ENCODE measurements at regions not wholly inside any gene's neighbourhood (a gene's known extent, or its start where the extent isn't known, plus 50 kb on each side); places are given as distances from the start of the nearest gene placed in this dataset.
"Not testable (repeated sequence)": the region's sequence is repeated elsewhere in the genome, so short reads cannot be mapped to it uniquely, and the experiment has no call there.

DNA sequence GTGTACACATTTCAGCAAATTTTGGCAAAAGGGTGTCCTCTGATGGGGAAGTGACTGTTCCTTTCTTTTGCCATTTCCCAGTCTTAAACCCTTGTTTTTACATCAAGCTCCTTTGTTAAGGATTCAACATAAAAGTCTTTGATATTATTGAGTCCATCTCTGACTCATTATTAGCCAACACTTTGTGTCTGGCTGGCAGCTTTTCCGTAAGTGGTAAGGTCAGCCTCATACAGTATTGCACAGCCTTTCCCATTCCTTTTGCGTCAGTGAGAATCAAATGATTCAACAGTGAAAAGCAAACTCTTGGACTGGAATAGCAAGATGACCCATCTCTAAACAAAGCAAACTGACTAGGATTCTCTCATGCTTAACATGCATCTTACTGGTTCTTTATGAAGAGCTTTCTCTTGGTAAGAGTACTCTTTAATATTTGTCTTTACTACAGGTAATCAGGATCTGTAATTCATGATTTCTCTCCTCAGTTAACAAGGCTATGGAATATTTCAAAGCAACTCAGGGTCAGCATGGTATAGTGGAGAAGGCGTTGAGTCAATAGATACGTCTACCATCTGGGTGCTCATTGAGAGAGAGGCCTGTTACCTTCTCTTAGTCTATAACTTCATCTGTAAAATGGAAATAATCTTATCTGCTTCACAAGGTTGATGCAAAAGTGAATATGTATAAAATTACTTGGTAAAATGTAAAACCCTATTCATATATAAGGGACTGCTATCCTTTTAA, 183.6 kb downstream of the PRL start:
- DNase-seq, result no peak

GRCh38 chr6:22115559-22115958, 181.3 kb downstream of the PRL start:
- no peak for DNase-seq

- DNase-seq, result no peak
These were observed 179.2 kb downstream of the PRL start for GRCh38 chr6:22117631-22118030.

DNA sequence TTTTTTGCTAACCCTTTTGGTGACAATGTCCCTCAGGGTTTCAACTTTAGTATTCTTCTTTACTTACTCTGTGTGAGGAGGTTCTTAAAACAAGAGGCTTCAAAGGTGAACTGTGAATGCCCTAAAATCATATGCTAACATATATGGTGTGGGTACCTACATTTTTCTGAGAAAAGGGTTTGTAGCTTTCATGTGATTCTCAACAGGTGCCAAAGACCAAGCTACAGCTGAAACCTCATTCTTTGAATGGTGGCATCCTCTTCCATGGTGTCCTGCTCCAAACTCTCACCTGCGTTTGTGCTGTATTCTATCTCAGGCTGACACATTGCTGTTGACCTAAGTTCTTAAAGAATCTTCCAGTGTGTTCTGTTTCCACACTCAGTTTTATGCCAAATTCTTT, 177.3 kb downstream of the PRL start:
- no peak for DNase-seq

GRCh38 chr6:22124756-22125155, 172.1 kb downstream of the PRL start:
- DNase-seq, result no peak

GRCh38 chr6:22126910-22127309, 169.9 kb downstream of the PRL start:
- no peak for DNase-seq

DNA sequence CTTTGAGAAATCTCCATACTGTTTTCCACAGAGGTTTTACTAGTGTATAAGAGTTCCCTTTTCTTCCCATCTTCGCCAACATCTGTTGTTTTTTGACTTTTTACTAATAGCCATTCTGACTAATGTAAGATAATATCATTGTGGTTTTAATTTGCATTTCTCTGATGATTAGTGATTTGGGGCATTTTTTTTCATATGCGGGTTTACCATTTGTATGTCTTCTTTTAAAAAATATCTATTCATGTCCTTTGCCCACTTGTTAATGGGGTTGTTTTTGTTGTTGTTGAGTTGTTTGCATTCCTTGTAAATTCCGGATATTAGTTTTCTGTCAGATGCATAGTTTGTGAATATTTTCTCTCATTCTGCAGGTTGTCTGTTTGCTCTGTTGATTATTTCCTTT, 167.1 kb downstream of the PRL start:
- DNase-seq, result no peak

DNA sequence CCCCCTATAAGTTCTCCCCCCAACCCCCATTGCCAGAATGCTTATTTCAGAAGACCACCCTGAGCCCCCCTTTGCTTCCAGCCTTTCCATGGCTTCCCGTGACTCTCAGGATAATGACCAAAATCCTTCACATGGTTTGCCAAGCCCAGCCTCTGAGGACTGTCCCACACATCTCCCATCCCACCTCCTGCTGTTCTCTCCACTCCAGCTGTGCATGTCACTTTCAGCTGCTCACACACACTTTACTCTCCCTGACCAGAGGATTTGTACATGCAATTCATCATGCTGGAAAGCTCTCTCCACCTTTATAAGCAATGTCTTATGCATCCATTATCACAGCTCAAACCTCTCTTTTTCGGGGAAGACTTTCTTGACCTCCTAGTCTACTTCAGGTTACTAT, 164.2 kb downstream of the PRL start:
- no peak for DNase-seq

- DNase-seq, result no peak
These were observed 163.5 kb downstream of the PRL start for GRCh38 chr6:22133357-22133756.

- DNase-seq, result no peak
These were observed 162.5 kb downstream of the PRL start for GRCh38 chr6:22134308-22134707.

DNA sequence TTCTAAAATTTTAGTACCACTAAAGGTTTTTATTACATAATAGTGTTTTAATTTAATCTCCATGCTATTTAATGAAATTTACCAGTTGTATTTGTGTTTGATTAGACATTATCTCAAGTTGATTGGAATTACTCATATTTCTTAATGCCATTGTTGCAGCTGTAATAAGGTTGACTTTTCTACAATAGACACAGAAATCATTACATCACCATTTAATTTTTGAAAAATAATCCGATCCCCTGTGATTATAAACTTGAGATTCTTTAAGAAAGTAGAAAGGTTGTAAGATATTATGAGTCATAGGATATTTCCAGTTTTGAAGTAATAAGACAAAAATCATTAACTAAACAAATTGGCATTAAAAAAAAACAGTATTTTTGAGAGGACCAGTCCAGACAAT, 161.4 kb downstream of the PRL start:
- DNase-seq, result no peak

- DNase-seq, result not testable (repeated sequence)
These were observed 156.1 kb downstream of the PRL start for GRCh38 chr6:22140736-22141135.

- DNase-seq, result no peak
These were observed 155.5 kb downstream of the PRL start for GRCh38 chr6:22141241-22141745.

- no peak for DNase-seq
These were observed 154.0 kb downstream of the PRL start for GRCh38 chr6:22142856-22143255.

DNA sequence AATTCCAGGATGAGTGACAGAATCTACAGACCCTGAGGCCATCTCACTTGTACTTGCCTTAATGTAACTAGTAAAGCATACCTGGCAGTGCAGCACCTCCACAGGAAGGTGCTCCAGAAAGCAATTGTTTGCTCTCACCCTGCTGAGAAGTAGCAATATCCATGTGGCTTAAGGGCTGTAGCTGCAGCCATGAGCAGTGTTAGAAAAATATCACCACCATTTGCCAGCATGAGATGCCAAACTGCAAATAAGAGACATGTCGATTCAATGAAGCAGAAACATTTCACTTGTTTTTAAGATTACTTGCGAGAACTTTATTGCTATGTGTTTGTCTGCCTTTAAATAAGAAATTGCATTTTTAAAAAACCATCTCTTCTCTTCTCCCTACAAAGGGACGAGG, 151.5 kb downstream of the PRL start:
- DNase-seq, result no peak

- DNase-seq, result peak; percentile 81
These were observed 150.8 kb downstream of the PRL start for GRCh38 chr6:22145823-22146677.

- DNase-seq, result no peak
These were observed 150.2 kb downstream of the PRL start for GRCh38 chr6:22146678-22146930.

GRCh38 chr6:22146931-22147701, 149.7 kb downstream of the PRL start:
- DNase-seq, result peak; percentile 43

DNA sequence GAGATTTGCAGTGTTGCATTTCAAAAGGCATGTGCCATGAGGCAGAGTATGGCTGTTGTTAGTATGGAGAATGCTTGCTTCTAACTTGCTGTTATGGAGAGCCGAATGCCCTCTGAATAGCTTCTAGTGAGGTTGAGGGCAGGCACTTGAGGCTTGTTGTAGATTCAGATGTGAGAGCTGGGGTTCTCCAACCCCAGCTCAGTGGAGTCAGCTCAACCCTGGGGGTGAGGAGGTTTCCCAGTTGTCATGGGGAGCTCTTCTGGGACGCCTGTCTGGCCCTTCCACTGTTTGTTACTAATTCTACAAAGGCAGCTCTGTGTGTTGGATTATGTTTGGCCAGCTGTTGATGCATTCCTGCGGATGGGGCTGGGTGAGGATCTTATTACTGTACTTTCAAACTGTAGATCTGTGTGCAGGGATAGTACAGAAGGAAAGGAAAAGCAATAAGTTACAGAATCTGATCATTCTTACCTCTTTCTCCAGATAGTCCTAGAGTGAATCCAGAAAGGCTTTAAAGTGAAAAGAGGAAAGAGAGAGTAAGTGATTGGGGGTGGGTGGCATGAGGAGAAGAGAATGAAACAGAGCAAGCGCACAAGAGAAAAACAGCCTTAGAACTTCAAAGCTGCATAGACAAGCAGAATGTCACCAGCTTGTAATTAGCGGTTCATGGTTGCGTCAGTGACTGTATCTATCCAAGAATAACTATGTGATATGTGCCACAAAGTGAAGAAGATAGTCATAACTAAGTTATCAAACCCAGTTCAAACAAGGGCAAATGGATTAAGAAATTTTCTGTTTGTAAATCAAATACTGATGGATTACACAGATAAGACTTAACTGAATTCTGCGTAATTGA, 148.7 kb downstream of the PRL start:
- DNase-seq, result no peak

DNA sequence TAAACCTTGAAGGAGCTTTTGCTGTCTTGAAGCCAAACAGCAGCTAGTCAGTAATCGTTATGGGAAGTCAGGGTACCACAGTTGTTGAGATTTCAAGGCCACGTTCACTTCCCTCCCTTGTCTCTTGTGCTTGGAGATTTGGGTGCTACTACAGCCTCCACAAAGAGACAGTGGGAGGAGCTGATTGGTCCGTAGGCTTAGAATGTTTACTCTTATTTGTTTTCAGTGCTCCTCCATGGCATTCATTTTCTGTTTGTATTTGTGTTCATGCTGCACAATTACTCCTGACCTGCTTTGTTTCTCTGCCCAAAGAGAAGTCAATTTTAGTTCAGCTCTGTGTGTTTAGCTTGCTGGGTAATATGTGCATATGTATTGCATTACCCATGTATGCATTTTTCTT, 147.7 kb downstream of the PRL start:
- DNase-seq, result no peak

DNA sequence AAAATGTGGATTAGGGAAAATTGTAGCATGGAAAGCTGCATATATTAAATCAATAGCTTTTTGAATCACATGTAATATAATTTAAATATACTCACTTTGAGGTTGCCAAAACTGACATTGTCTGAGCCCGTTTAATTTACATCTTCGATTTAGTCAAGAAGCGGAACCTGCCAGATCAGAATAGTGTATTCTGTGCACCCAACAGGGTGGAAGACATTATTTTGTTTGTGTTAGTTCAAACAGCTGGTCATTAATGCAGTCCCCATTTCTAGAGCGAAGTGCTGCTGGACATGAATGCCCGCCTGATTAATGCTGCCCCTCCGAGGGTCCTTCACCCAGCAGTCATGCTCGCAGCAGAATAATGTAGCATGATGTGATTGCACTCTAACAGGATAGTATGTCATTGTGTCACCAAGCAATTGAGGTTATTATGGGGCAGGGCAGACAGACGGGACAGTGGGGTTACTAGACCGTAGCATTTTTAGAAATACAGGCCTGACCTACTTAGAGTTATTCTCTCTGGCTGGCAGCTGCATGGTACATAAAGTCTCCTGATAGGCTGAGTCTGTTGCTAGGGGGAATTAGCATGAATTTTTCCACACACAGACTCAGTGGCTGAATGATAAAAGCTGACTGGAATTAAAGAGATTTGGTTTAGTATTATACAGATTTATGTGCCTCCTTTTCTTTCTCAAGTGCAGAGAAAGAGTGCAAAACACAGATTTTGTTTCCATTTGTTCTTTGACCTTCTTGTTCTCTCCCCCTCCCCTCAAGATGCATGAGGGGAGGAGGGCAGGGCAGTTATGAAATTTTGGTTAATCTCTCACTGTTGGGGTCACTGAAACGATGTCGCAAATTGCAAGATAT, 147.1 kb downstream of the PRL start:
- DNase-seq, result peak; percentile 21

Measured in occipital lobe (tissue), 1 donor.